Osteoblast (primary cell): ENCODE measurements at regions not wholly inside any gene's neighbourhood (a gene's known extent, or its start where the extent isn't known, plus 50 kb on each side); places are given as distances from the start of the nearest gene placed in this dataset.

ENCODE experiments used
- DNase-seq: peaks from one replicate; pipeline ENCODE4 v3.0.0; 2011; ENCODE audit warnings: low spot score, mixed read lengths; ENCODE audit not compliant: insufficient read length; ENCODE audit errors: missing footprints
- H2AFZ ChIP-seq: 2 replicates; pipeline ENCODE4 v1.6.0; 2011; ENCODE audit warnings: mild to moderate bottlenecking, low read length
- H3K27ac ChIP-seq: 2 replicates; pipeline ENCODE4 v1.5.1; 2011; ENCODE audit warnings: mild to moderate bottlenecking, low read depth, low read length, moderate library complexity
- H3K27me3 ChIP-seq: 2 replicates; pipeline ENCODE4 v1.6.0; 2012; ENCODE audit warnings: mild to moderate bottlenecking, control low read depth, inconsistent platforms, low read length, moderate library complexity; ENCODE audit not compliant: insufficient read depth
- H3K36me3 ChIP-seq: 2 replicates; pipeline ENCODE4 v1.5.1; 2011; ENCODE audit warnings: mild to moderate bottlenecking, low read length, control low read depth, moderate library complexity; ENCODE audit not compliant: insufficient read depth
- H3K4me1 ChIP-seq: 2 replicates; pipeline ENCODE4 v1.5.1; 2011; ENCODE audit warnings: mild to moderate bottlenecking, low read length, control low read depth, moderate library complexity; ENCODE audit not compliant: insufficient read depth
- H3K4me2 ChIP-seq: 2 replicates; pipeline ENCODE4 v1.6.0; 2011; ENCODE audit warnings: mild to moderate bottlenecking, low read length; ENCODE audit not compliant: insufficient read depth
- H3K4me3 ChIP-seq: fragments of 200-600 bp; sonication (generic); 3 replicates; pipeline ENCODE4 v1.5.1; 2012; ENCODE audit warnings: mild to moderate bottlenecking, low read length, inconsistent platforms; ENCODE audit not compliant: insufficient read depth
- H3K79me2 ChIP-seq: 2 replicates; pipeline ENCODE4 v1.6.0; 2012; ENCODE audit warnings: mild to moderate bottlenecking, low read length, control low read depth, inconsistent platforms; ENCODE audit not compliant: insufficient read depth
- H3K9me3 ChIP-seq: 2 replicates; pipeline ENCODE4 v1.5.1; 2011; ENCODE audit warnings: low read depth, low read length, control low read depth
- H4K20me1 ChIP-seq: 2 replicates; pipeline ENCODE4 v1.6.0; 2012; ENCODE audit warnings: mild to moderate bottlenecking, low read length, control low read depth; ENCODE audit not compliant: insufficient read depth
- CTCF ChIP-seq: IDR thresholded peaks from 2 replicates; pipeline ENCODE4 v1.5.1; 2011; ENCODE audit warnings: mild to moderate bottlenecking, low read depth, low read length, moderate library complexity; ENCODE audit errors: extremely low read depth

- Histone ChIP-seq H3K4me3 (no peak overlapping the region), H3K9me3 (no peaks in the 10 kb centered on the region), H3K27me3 (no peaks in the 10 kb centered on the region), H3K27ac (no peak overlapping the region), H3K4me2 (no peak overlapping the region), H3K79me2 (no peaks in the 10 kb centered on the region), H3K36me3 (no peaks in the 10 kb centered on the region), H3K4me1 (no peaks in the 10 kb centered on the region), H2AFZ (no peak overlapping the region), H4K20me1 (no peaks in the 10 kb centered on the region)
- TF ChIP-seq CTCF = no peak
- no peak for DNase-seq
These were observed 508.3 kb downstream of the TUSC7 start for GRCh38 chr3:117217760-117218316.

- Histone ChIP-seq H3K27ac (no peak overlapping the region), H3K79me2 (no peaks in the 10 kb centered on the region), H3K9me3 (no peaks in the 10 kb centered on the region), H4K20me1 (no peaks in the 10 kb centered on the region), H3K27me3 (no peaks in the 10 kb centered on the region), H3K4me1 (no peaks in the 10 kb centered on the region), H3K36me3 (no peaks in the 10 kb centered on the region), H3K4me2 (no peak overlapping the region), H3K4me3 (no peak overlapping the region), H2AFZ (no peak overlapping the region)
- no peak for TF ChIP-seq CTCF
- DNase-seq = no peak
These were observed 509.1 kb downstream of the TUSC7 start for GRCh38 chr3:117218641-117219048.

- Histone ChIP-seq H3K9me3 (no peaks in the 10 kb centered on the region), H3K4me2 (no peak overlapping the region), H3K4me3 (no peak overlapping the region), H3K36me3 (no peaks in the 10 kb centered on the region), H4K20me1 (no peaks in the 10 kb centered on the region), H3K79me2 (no peaks in the 10 kb centered on the region), H3K27ac (no peak overlapping the region), H3K4me1 (no peaks in the 10 kb centered on the region), H3K27me3 (no peaks in the 10 kb centered on the region), H2AFZ (no peak overlapping the region)
- no peak for TF ChIP-seq CTCF
- DNase-seq = no peak
These were observed 509.7 kb downstream of the TUSC7 start for GRCh38 chr3:117219296-117219695.

- no peaks in the 10 kb centered on the region for H3K9me3 ChIP-seq
- H2AFZ ChIP-seq = no peak overlapping the region
- H3K27ac ChIP-seq = no peak overlapping the region
- no peaks in the 10 kb centered on the region for H3K4me1 ChIP-seq
- no peaks in the 10 kb centered on the region for H3K36me3 ChIP-seq
- no peaks in the 10 kb centered on the region for H3K27me3 ChIP-seq
- H3K79me2 ChIP-seq = no peaks in the 10 kb centered on the region
- H3K4me2 ChIP-seq = no peak overlapping the region
- no peak for TF ChIP-seq CTCF
- H3K4me3 ChIP-seq = no peak overlapping the region
- no peak for DNase-seq
- H4K20me1 ChIP-seq = no peaks in the 10 kb centered on the region
These were observed 517.4 kb downstream of the TUSC7 start for GRCh38 chr3:117226932-117227331.
